GM06990 (cell line): ENCODE measurements at regions not wholly inside any gene's neighbourhood (a gene's known extent, or its start where the extent isn't known, plus 50 kb on each side); places are given as distances from the start of the nearest gene placed in this dataset.

Experiments used
- DNase-seq: peaks from one replicate; pipeline ENCODE4 v3.0.0-alpha.2; 2011; ENCODE audit not compliant: insufficient read length; ENCODE audit errors: extremely low read depth
- H3K27me3 ChIP-seq: replicated peaks from 2 replicates; pipeline ENCODE4 v1.6.0; 2011; ENCODE audit warnings: low read length; ENCODE audit not compliant: control insufficient read depth, insufficient read depth
- H3K36me3 ChIP-seq: 2 replicates; pipeline ENCODE4 v1.5.1; 2011; ENCODE audit warnings: low read length; ENCODE audit not compliant: control insufficient read depth, insufficient read depth
- H3K4me3 ChIP-seq: replicated peaks from 2 replicates; pipeline ENCODE4 v1.5.1; 2011; ENCODE audit warnings: low read depth, mild to moderate bottlenecking, control low read depth, low read length
- CTCF ChIP-seq: IDR thresholded peaks from 2 replicates; pipeline ENCODE4 v1.5.1; 2011; ENCODE audit warnings: low read length, control low read depth, mild to moderate bottlenecking, inconsistent platforms; ENCODE audit not compliant: insufficient read depth, poor library complexity, severe bottlenecking

GRCh38 chr7:47663213-47663612, 81.3 kb upstream of the TNS3 start:
- Histone ChIP-seq H3K27me3 (no peaks in the 10 kb centered on the region; the same call in 1 of the 2 replicates), H3K36me3 (no peaks in the 10 kb centered on the region), H3K4me3 (no peak overlapping the region)
- no peak for DNase-seq
- no peak for TF ChIP-seq CTCF

- no peaks in the 10 kb centered on the region; the same call in 1 of the 2 replicates for H3K27me3 ChIP-seq
- DNase-seq = no peak
- no peak for TF ChIP-seq CTCF
- no peaks in the 10 kb centered on the region for H3K36me3 ChIP-seq
- no peak overlapping the region for H3K4me3 ChIP-seq
These were observed 79.3 kb upstream of the TNS3 start for GRCh38 chr7:47661051-47661714.

DNA sequence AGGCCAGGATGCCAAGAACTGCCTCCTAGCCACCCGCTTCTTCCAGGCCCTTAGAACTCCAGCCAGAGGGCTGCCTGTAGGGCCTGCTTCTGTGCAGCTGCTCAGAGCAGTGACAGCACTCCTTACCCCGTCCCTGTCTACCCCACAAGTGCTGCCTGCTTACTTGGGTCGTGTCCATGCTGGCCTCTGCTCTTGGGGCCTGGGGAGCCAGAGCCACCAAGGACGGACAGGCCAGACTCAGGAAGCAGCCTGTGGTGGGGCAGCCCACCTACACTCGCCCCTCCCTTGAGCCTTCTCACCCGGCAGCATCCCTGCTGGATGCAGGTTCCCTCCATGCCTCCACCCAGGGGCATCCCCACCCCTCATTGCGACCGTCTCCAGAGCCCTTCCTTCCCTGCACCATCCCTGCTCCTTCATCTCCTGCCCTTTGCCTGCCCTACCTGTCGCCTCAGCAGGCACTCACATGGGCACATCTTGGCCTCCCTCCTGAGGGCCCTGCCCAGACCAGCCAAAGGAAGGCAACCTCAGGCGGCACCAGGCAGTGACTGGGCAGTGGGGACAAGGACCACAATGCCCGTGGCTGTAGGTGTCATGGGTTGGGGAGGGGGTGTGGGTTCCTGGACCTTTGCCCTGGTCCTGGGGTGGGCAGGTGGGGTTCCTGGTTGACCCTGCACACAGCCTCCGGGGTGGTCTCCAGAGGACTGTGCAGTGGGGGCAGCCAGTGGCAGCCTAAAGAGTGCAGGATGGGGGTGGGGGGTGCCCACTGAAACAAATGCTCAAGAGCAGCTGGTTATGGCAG, 78.0 kb upstream of the TNS3 start:
- Histone ChIP-seq H3K27me3 (no peaks in the 10 kb centered on the region; the same call in 1 of the 2 replicates), H3K36me3 (no peaks in the 10 kb centered on the region), H3K4me3 (no peak overlapping the region)
- no peak for DNase-seq
- no peak for TF ChIP-seq CTCF

DNA sequence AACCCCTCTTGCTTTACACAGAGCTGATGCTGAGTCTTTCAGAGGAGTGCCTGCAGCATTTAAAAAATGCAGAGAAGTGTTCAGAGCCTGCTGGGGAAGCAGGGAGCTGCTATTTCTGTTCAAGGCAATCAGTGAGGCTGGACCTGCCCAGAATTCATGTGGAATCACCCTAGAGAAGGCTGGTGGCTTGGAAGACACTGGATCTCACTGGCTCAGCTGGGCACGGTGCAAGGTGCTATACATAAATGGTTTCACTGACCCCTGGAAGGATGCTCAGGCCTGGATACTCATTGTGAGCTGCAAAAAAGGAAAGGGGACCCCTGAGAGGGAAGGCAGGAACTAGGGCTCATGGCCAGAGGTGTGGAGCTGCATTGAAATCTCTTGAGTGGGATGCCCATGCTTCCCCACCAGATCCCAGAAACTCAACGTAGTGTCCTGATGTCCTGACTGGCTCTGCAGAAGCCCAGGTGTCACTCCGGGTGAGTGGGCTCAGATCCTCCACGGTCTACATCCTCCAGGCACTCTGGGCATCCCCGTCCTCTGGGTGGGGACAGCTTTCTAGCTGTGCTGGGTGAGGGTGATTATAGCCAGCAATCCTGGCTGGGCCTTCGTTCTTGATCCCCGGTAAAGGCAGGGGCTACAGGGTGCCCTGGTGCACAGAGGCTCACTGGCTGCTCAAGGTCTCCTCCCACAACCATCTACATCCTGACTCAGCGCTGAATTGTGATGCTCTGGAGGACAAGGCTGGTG, 77.2 kb upstream of the TNS3 start:
- no peak overlapping the region for H3K4me3 ChIP-seq
- no peak for DNase-seq
- H3K36me3 ChIP-seq = no peaks in the 10 kb centered on the region
- TF ChIP-seq CTCF = no peak
- no peaks in the 10 kb centered on the region; the same call in 1 of the 2 replicates for H3K27me3 ChIP-seq

- H3K36me3 ChIP-seq = no peaks in the 10 kb centered on the region
- no peak for DNase-seq
- H3K4me3 ChIP-seq = no peak overlapping the region
- H3K27me3 ChIP-seq = no peaks in the 10 kb centered on the region; the same call in none of the 2 replicates
- TF ChIP-seq CTCF = no peak
These were observed 75.2 kb upstream of the TNS3 start for GRCh38 chr7:47657126-47657525.
